PFSK-1 (cell line): ENCODE measurements at regions not wholly inside any gene's neighbourhood (a gene's known extent, or its start where the extent isn't known, plus 50 kb on each side); places are given as distances from the start of the nearest gene placed in this dataset.

Source experiments
- FOXP2 ChIP-seq: optimal IDR thresholded peaks from 2 replicates; pipeline ENCODE3; 2011; ENCODE audit warnings: borderline replicate concordance, control low read depth, inconsistent platforms; ENCODE audit not compliant: insufficient read depth; ENCODE audit errors: extremely low read length, extremely low read depth
- POLR2AphosphoS5 ChIP-seq: IDR thresholded peaks from 2 replicates; pipeline ENCODE4 v1.6.1; 2012; ENCODE audit warnings: low read depth, mild to moderate bottlenecking, control low read depth, low read length, moderate library complexity
- SIN3A ChIP-seq: IDR thresholded peaks from 2 replicates; pipeline ENCODE4 v1.6.1; 2012; ENCODE audit warnings: mild to moderate bottlenecking, low read length, moderate library complexity, borderline replicate concordance; ENCODE audit not compliant: insufficient read depth
- TAF1 ChIP-seq: IDR thresholded peaks from 2 replicates; pipeline ENCODE4 v1.6.1; 2012; ENCODE audit warnings: low read length, control low read depth, borderline replicate concordance; ENCODE audit not compliant: insufficient read depth
- TF ChIP-seq, protein P1 (sequence below), 2 experiments: IDR thresholded peaks; 2 replicates each; pipeline versions ENCODE4 v1.6.1 to v1.8.0; 2011 to 2012; ENCODE audit warnings: low read depth in 2 of 2, low read length in 2 of 2, control low read depth in 1 of 2, inconsistent platforms in 1 of 2, mild to moderate bottlenecking in 1 of 2, moderate library complexity in 1 of 2; ENCODE audit not compliant: insufficient read depth in 1 of 2

DNA sequence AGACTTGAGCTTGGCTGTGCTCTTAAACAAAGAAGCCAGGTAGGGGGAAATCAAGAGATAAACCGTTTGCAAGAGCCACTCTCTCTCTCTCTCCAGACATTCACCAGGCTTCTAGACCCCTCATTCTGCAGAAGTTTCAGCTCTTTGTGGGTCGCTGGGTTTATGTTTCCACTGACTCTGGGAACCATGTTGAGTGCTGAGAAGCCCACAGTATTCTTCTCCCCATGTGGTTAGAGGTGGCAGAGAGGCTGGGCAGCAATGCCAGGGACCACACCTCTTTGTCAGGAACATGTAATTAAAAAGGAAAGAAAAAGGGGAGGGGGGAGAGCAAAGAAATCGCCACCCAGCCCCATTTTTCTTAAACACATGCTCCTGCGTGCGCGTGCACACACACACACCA lies 154.8 kb upstream of the SOX9 start:
- TF ChIP-seq POLR2AphosphoS5 (no peak), FOXP2 (no peak), TAF1 (no peak), SIN3A (no peak)
- TF ChIP-seq, protein P1, sequence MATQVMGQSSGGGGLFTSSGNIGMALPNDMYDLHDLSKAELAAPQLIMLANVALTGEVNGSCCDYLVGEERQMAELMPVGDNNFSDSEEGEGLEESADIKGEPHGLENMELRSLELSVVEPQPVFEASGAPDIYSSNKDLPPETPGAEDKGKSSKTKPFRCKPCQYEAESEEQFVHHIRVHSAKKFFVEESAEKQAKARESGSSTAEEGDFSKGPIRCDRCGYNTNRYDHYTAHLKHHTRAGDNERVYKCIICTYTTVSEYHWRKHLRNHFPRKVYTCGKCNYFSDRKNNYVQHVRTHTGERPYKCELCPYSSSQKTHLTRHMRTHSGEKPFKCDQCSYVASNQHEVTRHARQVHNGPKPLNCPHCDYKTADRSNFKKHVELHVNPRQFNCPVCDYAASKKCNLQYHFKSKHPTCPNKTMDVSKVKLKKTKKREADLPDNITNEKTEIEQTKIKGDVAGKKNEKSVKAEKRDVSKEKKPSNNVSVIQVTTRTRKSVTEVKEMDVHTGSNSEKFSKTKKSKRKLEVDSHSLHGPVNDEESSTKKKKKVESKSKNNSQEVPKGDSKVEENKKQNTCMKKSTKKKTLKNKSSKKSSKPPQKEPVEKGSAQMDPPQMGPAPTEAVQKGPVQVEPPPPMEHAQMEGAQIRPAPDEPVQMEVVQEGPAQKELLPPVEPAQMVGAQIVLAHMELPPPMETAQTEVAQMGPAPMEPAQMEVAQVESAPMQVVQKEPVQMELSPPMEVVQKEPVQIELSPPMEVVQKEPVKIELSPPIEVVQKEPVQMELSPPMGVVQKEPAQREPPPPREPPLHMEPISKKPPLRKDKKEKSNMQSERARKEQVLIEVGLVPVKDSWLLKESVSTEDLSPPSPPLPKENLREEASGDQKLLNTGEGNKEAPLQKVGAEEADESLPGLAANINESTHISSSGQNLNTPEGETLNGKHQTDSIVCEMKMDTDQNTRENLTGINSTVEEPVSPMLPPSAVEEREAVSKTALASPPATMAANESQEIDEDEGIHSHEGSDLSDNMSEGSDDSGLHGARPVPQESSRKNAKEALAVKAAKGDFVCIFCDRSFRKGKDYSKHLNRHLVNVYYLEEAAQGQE (IDR thresholded peaks at IDR 0.05; ENCODE audit: insufficient read depth in 1 of 2, low read depth in 2 of 2, low read length in 2 of 2): no peak

DNA sequence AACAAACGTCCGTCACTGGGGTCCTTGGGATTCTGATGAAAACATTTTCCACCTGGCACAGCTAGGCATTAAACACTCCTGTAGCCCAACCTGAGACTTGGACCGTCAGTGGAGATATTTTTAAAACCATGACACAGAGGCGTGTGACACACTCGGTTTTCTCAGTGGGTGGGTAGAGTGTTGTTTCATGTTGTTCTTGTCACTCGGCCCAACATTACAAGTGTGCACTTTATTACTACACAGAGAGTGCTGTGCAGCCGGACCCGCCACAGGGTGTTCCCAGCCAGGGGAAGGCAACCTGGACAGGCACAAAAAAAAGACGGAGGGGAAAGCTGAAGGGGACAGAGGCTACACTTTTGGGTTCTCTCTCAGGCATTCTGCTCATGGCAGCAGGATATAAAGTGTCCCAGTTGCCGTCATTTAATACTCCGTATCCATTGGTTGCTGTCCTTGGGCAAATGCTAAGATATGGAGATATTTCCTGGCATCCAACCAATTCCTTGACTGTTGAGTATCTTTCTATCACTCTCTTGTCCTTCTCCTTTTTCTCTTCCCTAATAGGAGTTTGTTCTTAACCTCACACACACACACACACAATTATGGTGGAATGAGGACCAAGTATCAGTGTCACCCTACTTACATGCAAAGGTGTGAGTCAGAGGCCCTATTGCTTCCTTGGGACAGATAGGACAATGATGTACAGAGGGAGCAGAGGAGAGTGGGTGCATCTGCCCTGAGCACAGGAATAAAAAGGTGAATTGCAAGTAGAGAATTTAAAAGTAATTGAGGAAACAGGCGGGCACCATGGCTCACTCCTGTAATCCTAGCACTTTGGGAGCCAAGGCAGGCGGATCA lies 154.1 kb upstream of the SOX9 start:
- TF ChIP-seq FOXP2 (no peak), TAF1 (no peak), POLR2AphosphoS5 (no peak), SIN3A (no peak)
- TF ChIP-seq, protein P1 (IDR thresholded peaks at IDR 0.05; ENCODE audit: insufficient read depth in 1 of 2, low read depth in 2 of 2, low read length in 2 of 2): no peak

DNA sequence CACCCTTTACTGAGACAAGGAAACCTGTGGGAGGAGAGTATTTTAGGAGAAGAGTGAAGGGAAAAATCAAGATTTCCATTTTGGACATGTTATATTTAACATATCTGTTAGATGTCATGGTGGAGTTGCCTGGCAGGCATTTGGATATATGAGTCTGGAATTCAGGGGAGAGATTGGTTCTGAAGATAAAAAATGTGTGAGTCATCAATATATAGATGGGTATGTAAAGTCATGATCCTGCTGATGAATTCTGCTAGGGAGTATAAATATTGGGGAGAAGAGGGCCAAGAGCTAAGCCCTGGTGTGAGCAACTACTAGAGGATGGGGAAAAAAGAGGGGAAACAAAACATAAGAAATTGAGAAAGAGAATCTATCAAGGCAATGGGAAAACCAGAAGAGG lies 151.3 kb upstream of the SOX9 start:
- TF ChIP-seq FOXP2 (no peak), POLR2AphosphoS5 (no peak), TAF1 (no peak), SIN3A (no peak)
- TF ChIP-seq, protein P1 (IDR thresholded peaks at IDR 0.05; ENCODE audit: insufficient read depth in 1 of 2, low read depth in 2 of 2, low read length in 2 of 2): no peak

DNA sequence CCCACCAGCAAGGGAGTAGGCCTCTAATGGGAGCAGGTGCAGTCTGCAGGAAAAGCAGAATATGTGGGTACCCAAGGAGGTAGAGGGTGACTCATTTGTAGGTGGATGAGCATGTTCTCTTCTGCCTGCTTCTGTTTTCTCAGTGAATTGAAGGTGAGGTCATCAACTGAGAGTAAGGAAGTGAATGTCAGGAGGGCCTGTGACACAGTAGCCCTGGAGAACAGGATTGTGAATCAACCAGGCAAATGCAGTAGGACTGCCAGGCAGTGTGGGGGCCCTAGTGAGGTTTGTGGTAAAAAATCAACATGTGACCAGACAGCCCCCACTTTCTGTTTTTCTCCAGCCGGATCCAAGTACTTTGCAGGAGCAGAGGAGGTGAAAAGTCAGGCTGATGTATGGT lies 150.5 kb upstream of the SOX9 start:
- TF ChIP-seq SIN3A (no peak), TAF1 (no peak), POLR2AphosphoS5 (no peak), FOXP2 (no peak)
- TF ChIP-seq, protein P1 (IDR thresholded peaks at IDR 0.05; ENCODE audit: insufficient read depth in 1 of 2, low read depth in 2 of 2, low read length in 2 of 2): no peak
